Glomerular visceral epithelial cell (primary cell): ENCODE measurements at regions not wholly inside any gene's neighbourhood (a gene's known extent, or its start where the extent isn't known, plus 50 kb on each side); places are given as distances from the start of the nearest gene placed in this dataset.
"Not testable (repeated sequence)": the region's sequence is repeated elsewhere in the genome, so short reads cannot be mapped to it uniquely, and the experiment has no call there.

Experiments used
- DNase-seq: peaks from one replicate; pipeline ENCODE4 v3.0.0-alpha.2; 2016; ENCODE audit errors: extremely low spot score

- not testable (repeated sequence) for DNase-seq
Observed at GRCh38 chr6:121636217-121636616, 200.8 kb downstream of the GJA1 start.

DNA sequence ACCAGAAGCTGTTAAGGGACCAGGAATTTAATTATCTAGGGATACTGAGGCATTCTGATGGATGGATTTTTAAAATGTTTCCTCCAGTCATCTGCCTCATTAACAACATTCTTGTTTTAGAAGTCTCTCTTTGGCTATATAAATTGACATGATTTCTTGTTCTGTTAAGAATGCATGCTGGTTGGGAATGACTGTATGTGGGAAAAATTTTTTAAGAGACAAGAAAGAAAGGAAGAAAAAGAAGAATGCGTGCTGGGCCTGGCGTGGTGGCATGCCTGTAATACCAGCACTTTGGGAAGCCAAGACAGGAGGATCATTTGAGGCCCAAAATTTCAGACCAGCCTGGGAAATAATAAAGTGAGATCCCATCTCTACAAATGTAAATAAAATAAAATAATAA, 203.6 kb downstream of the GJA1 start:
- no peak for DNase-seq

GRCh38 chr6:121641158-121641557, 205.7 kb downstream of the GJA1 start:
- no peak for DNase-seq

GRCh38 chr6:121645100-121645745, 209.8 kb downstream of the GJA1 start:
- DNase-seq = peak; percentile 28

- DNase-seq = no peak
Observed at GRCh38 chr6:121647905-121648304, 212.5 kb downstream of the GJA1 start.

DNA sequence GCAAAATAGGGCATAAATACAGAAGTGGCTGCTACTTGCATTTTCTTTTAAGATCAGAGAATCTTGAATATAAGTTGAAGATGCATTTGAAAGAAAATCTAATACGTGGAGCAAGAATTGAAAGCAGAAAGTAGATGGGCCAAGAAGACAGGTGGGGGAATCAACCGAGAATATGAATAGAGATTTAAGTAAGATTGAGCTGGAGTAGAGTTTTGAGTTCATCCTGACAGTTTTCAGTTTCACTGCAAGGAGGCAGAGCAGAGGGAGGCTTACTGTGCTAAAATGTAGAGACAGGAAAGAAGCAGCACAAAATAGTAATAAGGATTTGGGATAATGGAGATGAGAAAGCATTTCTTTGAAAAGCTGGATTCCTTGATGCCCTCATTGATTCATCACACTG, 214.5 kb downstream of the GJA1 start:
- DNase-seq = no peak

GRCh38 chr6:121651420-121651819, 216.0 kb downstream of the GJA1 start:
- DNase-seq = no peak

DNA sequence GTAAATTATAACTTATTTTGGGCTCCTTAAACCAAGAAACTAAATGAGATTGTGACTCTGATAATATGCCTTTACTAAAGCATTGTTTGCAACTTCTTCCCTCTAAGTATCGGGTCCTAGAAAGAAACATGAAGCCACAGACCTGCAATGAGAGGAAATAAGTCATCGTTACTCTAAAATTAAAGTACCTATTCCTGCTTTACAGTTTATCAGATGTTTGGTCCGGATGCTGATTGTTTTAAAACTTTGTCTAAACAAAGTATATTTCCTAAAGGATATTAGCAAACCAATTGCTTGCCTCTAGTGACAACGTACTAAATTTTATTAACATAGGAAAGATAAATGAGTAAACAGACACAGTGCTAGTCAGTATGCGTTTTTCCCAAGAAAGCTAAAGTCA, 216.8 kb downstream of the GJA1 start:
- DNase-seq = no peak

GRCh38 chr6:121652726-121653623, 217.5 kb downstream of the GJA1 start:
- DNase-seq = peak; percentile 22

GRCh38 chr6:121653624-121654008, 218.2 kb downstream of the GJA1 start:
- DNase-seq = no peak

- DNase-seq = no peak
Observed at GRCh38 chr6:121657972-121658371, 222.5 kb downstream of the GJA1 start.

DNA sequence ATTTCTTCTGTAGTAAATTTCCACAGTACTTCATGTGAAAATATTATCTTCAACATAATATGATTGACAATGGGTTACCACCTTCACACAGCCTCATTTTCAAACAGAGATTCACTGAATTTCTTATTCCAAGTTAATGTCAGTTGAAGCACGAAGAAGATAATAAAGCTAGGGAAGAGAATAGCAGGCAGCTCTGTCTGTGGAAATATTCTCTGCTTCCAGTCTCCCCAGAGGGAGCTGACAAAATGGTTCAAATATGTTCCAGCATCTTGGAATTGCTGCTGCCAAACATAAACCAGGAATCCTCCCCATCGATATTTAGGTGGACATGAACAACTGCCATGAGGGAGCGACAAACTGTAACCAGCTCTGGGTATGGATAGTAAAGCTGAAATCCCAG, 224.8 kb downstream of the GJA1 start:
- no peak for DNase-seq

DNA sequence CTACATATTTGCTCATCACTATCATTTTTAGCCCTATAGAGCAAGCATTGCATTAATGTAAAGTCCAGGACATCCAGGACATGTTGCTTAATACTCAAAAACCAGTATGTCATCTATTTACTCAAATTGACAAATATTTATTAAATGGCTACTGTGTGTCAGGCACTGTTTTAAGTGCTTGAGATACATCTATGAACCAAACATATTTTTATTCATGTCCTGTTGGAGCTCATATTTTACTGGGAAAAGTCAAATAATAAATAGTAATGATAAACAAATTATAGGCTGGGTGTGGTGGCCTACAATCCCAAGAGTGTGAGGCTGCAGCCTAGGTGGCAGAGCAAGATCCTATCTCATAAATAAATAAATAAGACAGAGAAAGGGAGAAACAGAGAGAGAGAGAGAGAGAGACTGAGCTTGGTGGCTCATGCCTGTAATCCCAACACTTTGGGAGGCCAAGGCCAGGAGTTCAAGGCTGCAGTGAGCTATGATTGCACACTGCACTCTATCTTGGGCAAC, 227.9 kb downstream of the GJA1 start:
- no peak for DNase-seq

- no peak for DNase-seq
Observed at GRCh38 chr6:121664158-121664557, 228.7 kb downstream of the GJA1 start.

DNA sequence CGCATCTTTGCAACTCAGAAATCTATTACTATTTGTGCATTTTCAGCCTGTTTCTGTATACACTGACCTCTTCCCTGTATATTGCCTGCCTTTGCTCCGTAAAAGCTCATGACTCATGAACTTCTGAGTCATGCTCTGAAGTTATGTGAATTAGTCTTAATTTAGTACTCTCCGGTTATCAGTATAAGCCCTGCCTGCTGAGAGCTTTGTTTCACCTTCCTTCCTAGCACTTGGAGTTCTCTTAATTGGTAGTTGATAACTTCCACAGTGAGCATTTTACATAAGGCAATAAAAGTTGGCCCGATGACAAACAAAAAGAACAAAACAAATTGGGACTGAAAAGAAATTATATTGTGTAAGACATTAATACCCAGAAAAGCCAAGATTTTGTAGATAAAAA, 231.4 kb downstream of the GJA1 start:
- DNase-seq = peak; percentile 36

DNA sequence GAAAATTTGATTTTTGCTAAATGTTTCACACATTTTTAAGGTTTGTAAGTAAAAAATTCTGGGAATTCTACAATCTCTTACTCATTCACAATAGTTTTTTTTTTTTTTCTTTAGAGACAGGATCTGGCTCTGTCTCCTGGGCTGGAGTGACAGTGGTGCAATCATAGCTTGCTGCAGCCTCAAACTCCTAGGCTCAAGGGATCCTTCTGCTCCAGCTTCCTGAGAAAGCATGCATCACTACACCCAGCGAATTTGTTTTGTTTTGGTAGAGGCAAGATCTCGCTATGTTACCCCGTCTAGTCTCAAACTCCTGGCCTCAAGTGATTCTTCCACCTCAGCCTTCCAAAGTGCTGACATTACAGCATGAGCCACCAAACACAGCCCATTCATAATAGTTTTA, 232.8 kb downstream of the GJA1 start:
- no peak for DNase-seq

GRCh38 chr6:121670511-121670910, 235.1 kb downstream of the GJA1 start:
- no peak for DNase-seq

DNA sequence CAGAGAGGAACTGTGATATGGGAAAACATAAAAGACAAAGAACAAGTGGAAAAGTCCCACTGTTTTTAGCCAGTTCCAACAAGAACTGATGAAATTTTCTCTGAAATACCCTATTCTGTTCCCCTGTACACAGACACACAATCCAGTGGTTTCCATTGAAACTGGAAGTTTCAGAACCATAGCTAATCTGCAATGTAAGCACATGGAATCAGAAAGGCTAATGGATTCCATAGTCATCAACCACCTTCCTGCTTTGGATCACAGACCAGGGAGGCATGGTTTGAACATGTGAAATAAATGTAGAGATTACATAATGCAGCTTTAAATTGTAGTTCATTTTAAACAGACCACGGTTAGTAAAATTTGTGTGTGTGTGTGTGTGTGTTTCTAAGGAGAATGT, 242.1 kb downstream of the GJA1 start:
- DNase-seq = no peak

GRCh38 chr6:121678245-121678644, 242.8 kb downstream of the GJA1 start:
- DNase-seq = no peak

DNA sequence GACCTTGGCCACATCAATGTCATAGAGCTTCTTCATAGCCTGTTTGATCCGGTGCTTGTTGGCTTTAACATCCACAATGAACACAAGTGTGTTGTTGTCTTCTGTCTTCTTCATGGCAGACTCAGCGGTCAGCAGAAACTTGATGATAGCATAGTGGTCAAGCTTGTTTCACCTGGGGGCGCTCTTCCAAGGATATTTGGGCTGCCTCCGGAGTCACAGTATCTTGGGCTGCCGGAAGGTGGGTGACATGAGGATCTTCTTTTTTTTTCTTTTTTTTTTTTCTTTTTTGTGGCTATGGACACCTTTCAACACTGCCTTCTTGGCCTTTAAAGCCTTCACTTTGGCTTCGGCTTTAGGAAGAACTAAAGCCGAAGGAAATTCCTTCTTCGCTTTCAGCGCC, 244.6 kb downstream of the GJA1 start:
- DNase-seq = no peak

GRCh38 chr6:121682666-121683065, 247.2 kb downstream of the GJA1 start:
- DNase-seq = no peak

DNA sequence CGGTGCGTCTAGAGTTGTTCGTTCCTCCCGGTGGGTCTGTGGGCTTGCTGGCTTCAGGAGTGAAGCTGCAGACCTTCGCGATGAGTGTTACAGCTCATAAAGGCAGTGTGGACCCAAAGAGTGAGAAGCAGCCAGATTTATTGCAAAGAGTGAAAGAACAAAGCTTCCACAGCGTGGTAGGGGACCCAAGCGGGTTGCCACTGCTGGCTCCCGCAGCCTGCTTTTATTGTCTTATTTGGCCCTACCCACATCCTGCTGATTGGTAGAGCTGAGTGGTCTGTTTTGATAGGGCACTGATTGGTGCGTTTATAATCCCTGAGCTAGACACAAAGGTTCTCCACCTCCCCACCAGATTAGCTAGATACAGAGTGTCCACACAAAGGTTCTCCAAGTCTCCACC, 250.4 kb downstream of the GJA1 start:
- DNase-seq = not testable (repeated sequence)

GRCh38 chr6:121686611-121687023, 251.2 kb downstream of the GJA1 start:
- DNase-seq = no peak
